ENCODE measurements at regions not wholly inside any gene's neighbourhood (a gene's known extent, or its start where the extent isn't known, plus 50 kb on each side); places are given as distances from the start of the nearest gene placed in this dataset.

DNA sequence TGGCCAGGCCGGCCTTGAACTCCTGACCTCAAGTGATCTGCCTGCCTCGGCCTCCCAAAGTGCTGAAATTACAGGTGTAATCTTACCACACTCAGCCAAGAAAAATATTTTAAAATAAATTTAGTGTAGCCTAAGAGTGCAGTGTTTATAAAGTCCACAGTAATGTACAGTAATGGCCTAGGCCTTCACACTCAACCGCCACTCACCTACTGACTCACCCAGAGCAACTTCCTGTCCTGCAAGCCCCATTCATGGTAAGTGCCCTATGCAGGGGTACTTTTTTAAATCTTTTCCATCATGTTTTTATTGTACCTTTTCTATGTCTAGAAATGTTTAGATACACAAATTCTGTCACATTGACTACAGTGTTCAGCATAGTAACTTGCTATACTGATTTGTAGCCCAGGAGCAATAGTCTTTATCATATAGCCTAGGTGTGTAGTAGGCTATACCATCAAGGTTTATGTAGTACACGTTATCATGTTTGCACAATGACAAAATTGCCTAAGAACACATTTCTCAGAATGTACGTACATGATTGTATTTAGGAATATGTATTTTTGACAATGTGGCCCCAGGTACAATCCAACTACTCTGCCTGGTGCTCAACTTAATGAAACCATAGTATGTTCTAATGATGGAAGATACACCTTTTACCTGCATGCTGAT lies 455.2 kb downstream of the PCDH7 start:
- H3K27ac ChIP-seq = no peak overlapping the region
- no peak for DNase-seq (ENCODE audit: low spot score)
- TF ChIP-seq, protein P1, sequence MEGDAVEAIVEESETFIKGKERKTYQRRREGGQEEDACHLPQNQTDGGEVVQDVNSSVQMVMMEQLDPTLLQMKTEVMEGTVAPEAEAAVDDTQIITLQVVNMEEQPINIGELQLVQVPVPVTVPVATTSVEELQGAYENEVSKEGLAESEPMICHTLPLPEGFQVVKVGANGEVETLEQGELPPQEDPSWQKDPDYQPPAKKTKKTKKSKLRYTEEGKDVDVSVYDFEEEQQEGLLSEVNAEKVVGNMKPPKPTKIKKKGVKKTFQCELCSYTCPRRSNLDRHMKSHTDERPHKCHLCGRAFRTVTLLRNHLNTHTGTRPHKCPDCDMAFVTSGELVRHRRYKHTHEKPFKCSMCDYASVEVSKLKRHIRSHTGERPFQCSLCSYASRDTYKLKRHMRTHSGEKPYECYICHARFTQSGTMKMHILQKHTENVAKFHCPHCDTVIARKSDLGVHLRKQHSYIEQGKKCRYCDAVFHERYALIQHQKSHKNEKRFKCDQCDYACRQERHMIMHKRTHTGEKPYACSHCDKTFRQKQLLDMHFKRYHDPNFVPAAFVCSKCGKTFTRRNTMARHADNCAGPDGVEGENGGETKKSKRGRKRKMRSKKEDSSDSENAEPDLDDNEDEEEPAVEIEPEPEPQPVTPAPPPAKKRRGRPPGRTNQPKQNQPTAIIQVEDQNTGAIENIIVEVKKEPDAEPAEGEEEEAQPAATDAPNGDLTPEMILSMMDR (IDR thresholded peaks at IDR 0.05) = no peak
- no peak overlapping the region for H3K4me3 ChIP-seq

DNA sequence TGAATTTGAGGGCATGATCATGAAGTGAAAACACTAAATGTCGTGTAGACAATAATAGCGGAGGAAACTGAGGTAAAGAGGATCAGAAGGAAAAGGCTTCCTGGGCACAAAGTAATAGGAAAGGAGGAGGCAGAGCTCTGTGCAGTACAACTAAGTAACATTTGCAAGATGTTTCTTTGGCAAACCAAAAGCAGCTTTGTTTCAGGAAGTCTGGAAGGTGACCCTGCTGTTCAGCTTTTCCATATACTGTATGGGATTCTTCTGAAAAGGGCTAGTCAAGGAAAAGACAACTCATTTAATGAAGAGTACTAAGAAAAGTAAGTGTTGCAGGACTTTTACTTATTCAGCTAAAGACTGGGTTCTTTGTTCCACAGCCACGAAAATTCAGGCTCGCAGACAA lies 463.1 kb downstream of the PCDH7 start:
- H3K4me3 ChIP-seq = no peak overlapping the region
- H3K27ac ChIP-seq = no peak overlapping the region
- TF ChIP-seq, protein P1 (IDR thresholded peaks at IDR 0.05) = no peak
- DNase-seq (ENCODE audit: low spot score) = no peak

DNA sequence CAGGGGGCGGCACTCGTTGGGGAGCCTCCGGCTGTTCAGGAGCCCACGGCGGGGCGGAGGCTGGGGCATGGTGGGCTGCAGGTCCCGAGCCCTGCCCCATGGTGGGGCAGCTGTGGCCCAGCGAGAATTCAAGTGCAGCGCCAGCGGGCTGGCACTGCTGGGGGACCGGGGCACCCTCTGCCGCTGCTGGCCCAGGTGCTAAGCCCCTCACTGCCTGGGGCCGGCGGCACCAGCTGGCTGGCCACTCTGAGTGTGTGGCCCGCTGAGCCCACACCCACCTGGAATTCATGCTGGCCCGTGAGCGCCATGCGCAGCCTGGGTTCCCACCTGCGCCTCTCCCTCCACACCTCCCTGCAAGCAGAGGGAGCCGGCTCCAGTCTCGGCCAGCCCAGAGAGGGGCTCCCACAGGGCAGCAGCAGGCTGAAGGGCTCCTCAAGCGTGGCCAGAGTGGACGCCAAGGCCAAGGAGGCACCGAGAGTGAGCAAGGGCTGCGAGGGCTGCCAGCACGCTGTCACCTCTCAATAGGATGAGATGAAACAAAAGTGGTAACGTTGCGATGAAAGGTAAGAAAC lies 464.9 kb downstream of the PCDH7 start:
- no peak for DNase-seq (ENCODE audit: low spot score)

DNA sequence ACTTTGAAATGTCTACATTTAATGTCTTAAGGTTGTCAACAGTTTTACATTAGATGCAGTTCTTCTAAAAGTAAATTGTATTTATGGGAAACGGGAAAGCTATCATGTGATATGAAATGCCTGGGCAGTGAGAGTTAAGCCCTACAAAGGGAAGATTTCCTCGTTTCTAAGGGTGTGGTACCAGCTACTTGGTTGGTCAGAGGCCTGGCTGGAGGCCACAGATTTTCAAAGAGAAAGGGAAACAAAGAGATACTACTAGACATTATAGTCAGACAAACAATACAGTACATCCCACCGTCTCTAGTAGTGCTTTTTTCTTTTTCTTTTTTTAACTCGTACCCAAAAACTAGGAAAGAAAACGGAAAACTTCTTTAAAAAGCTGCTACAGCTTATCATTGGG lies 467.8 kb downstream of the PCDH7 start:
- TF ChIP-seq, protein P1 (IDR thresholded peaks at IDR 0.05) = no peak
- H3K27ac ChIP-seq = no peak overlapping the region
- no peak for DNase-seq (ENCODE audit: low spot score)
- no peak overlapping the region for H3K4me3 ChIP-seq

More for the DNA sequence above, 464.9 kb downstream of the PCDH7 start:
- TF ChIP-seq, protein P1 (IDR thresholded peaks at IDR 0.05) = no peak
- Histone ChIP-seq H3K27ac (no peak overlapping the region), H3K4me3 (no peak overlapping the region)

DNA sequence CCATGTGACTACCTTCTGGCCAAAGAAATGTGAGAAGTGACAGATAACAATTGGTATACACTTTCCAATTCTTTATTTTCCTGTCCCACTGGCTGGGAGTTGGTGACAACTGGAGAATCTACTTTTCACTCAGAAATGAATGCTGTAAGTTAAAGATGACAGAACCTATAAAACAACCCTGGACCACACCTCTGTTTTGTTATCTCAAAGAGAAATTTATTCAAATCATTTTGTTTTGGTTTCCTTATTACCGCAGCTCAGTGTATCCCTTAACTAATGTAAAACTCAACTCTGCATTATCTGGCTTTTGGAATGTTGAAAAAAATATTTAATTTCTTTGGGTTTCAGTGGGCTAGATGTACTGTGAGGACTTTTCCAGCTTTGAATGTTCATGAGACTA lies 469.8 kb downstream of the PCDH7 start:
- no peak for DNase-seq (ENCODE audit: low spot score)
- Histone ChIP-seq H3K27ac (no peak overlapping the region), H3K4me3 (no peak overlapping the region)
- TF ChIP-seq, protein P1 (IDR thresholded peaks at IDR 0.05) = no peak

DNA sequence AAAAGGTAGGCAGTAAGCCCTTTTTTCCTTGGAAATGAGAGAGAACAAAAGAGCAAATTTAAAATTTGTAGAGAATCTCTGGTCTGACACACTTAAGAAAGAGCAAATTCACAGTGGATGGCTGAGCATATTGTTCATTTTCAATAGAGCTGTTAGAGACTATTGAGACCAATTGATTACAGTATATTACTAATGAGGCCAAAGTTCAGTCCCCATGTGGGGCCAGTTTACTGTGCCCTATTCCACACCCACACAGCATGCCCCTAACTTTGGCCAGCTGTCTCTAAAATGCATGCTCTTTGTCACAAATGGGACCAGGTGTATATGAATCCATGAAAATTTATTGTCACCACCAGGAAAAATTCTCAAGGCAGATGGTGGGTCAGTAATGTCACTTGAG lies 470.5 kb downstream of the PCDH7 start:
- no peak overlapping the region for H3K4me3 ChIP-seq
- no peak for DNase-seq (ENCODE audit: low spot score)
- TF ChIP-seq, protein P1 (IDR thresholded peaks at IDR 0.05) = no peak
- H3K27ac ChIP-seq = no peak overlapping the region

DNA sequence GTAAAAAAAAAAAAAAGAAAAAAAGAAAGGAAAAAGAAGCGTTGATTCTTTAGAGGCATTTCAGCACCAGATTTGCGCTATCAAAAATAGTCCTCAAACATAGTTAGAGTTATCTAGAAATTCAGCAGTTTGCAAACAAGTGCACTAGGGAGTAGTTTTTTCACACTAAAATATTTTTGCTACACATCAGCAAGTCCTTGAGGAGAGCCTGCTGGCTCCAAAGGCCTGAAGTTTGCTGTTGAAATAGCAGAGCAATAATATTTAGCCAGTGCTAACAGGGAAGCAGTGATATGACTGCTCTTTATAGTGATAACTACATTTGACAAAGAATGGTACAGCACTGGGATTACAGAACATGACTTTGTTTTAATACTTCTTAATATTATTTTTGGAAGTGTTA lies 472.2 kb downstream of the PCDH7 start:
- DNase-seq (ENCODE audit: low spot score) = no peak
- H3K4me3 ChIP-seq = no peak overlapping the region
- H3K27ac ChIP-seq = no peak overlapping the region
- TF ChIP-seq, protein P1 (IDR thresholded peaks at IDR 0.05) = no peak
